Smooth muscle cell (in vitro differentiated cells): ENCODE measurements at regions not wholly inside any gene's neighbourhood (a gene's known extent, or its start where the extent isn't known, plus 50 kb on each side); places are given as distances from the start of the nearest gene placed in this dataset.
"Not testable (repeated sequence)": the region's sequence is repeated elsewhere in the genome, so short reads cannot be mapped to it uniquely, and the experiment has no call there.

Experiments
- DNase-seq: peaks from one replicate; lab custom pipeline; 2025; ENCODE audit not compliant: unreplicated experiment; lab: John Stamatoyannopoulos, UW
- H2AFZ ChIP-seq: fragments of 200-600 bp; sonication (generic); 2 replicates; pipeline ENCODE4 v1.6.0; 2016; ENCODE audit warnings: antibody characterized with exemption, low read depth, mild to moderate bottlenecking
- H3F3A ChIP-seq: fragments of 200-600 bp; sonication (generic); 2 replicates; pipeline ENCODE4 v1.6.0; 2017; ENCODE audit warnings: antibody characterized with exemption, low read depth
- H3K27ac ChIP-seq: fragments of 200-600 bp; sonication (generic); 2 replicates; pipeline ENCODE4 v1.5.1; 2016; ENCODE audit warnings: low read depth, mild to moderate bottlenecking
- H3K27me3 ChIP-seq: fragments of 200-600 bp; sonication (generic); 2 replicates; pipeline ENCODE4 v1.6.1; 2016; ENCODE audit warnings: low read depth, mild to moderate bottlenecking
- H3K36me3 ChIP-seq: fragments of 200-600 bp; sonication (generic); 2 replicates; pipeline ENCODE4 v1.5.1; 2016; ENCODE audit warnings: low read depth
- H3K4me1 ChIP-seq: fragments of 200-600 bp; sonication (generic); 2 replicates; pipeline ENCODE4 v1.5.1; 2016; ENCODE audit warnings: low read depth
- H3K4me2 ChIP-seq: fragments of 200-600 bp; sonication (generic); 2 replicates; pipeline ENCODE4 v1.6.0; 2016; ENCODE audit warnings: mild to moderate bottlenecking
- H3K4me3 ChIP-seq: fragments of 200-600 bp; sonication (generic); 2 replicates; pipeline ENCODE4 v1.5.1; 2016; ENCODE audit warnings: mild to moderate bottlenecking
- H3K79me2 ChIP-seq: fragments of 200-600 bp; sonication (generic); 2 replicates; pipeline ENCODE4 v1.6.0; 2016; ENCODE audit warnings: low read depth, mild to moderate bottlenecking
- H3K9ac ChIP-seq: fragments of 200-600 bp; sonication (generic); 2 replicates; pipeline ENCODE4 v1.6.0; 2016; ENCODE audit warnings: low read depth
- H3K9me3 ChIP-seq: fragments of 200-600 bp; sonication (generic); replicated peaks from 2 replicates; pipeline ENCODE4 v1.5.1; 2016; ENCODE audit warnings: low read depth
- H4K20me1 ChIP-seq: fragments of 200-600 bp; sonication (generic); 2 replicates; pipeline ENCODE4 v1.6.0; 2016; ENCODE audit warnings: low read depth
- WGBS: methylation state at CpG from one replicate; pipeline ENCODE4 v1.1.7; 2016; ENCODE audit warnings: low lambda C conversion rate; 5-methylcytosine and 5-hydroxymethylcytosine counted together
- TF ChIP-seq, protein P1 (sequence below): fragments of 200-600 bp; sonication (generic); IDR thresholded peaks from 2 replicates; pipeline ENCODE4 v1.5.1; 2017; ENCODE audit warnings: borderline replicate concordance, mild to moderate bottlenecking, antibody characterized with exemption; ENCODE audit not compliant: insufficient read depth, poor library complexity, severe bottlenecking

DNA sequence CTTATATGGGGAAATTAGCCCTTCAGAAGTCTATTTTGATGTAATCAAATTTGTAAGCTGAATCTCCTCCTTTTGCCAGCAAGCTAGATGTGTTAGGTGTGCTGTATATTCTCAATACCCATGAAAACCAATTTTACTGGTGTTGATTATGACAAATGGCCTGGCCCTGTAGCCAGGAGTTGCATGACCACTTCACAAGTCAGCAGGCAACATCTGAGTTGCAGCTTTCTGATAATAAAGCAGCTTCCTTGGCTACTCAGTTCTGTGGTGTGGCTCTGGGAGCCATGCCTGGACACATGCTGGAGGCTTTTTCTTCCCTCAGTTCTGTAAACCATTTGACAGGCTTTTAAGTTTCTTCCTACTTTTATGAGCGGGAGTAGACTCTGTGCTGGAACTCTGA is 154.1 kb upstream of the CXCL13 start:
- no peaks in the 10 kb centered on the region for H3K9me3 ChIP-seq
- DNase-seq: no peak
- no peaks in the 10 kb centered on the region for H4K20me1 ChIP-seq
- H3K4me2 ChIP-seq: no peak overlapping the region
- no peak overlapping the region for H2AFZ ChIP-seq
- H3K27ac ChIP-seq: no peak overlapping the region
- no peaks in the 10 kb centered on the region for H3K4me1 ChIP-seq
- TF ChIP-seq, protein P1, sequence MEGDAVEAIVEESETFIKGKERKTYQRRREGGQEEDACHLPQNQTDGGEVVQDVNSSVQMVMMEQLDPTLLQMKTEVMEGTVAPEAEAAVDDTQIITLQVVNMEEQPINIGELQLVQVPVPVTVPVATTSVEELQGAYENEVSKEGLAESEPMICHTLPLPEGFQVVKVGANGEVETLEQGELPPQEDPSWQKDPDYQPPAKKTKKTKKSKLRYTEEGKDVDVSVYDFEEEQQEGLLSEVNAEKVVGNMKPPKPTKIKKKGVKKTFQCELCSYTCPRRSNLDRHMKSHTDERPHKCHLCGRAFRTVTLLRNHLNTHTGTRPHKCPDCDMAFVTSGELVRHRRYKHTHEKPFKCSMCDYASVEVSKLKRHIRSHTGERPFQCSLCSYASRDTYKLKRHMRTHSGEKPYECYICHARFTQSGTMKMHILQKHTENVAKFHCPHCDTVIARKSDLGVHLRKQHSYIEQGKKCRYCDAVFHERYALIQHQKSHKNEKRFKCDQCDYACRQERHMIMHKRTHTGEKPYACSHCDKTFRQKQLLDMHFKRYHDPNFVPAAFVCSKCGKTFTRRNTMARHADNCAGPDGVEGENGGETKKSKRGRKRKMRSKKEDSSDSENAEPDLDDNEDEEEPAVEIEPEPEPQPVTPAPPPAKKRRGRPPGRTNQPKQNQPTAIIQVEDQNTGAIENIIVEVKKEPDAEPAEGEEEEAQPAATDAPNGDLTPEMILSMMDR: no peak
- 0% methylated on average over 1 of the region's 1 CpG for WGBS
- H3K4me3 ChIP-seq: no peak overlapping the region
- H3F3A ChIP-seq: no peaks in the 10 kb centered on the region
- H3K36me3 ChIP-seq: no peaks in the 10 kb centered on the region
- H3K79me2 ChIP-seq: no peaks in the 10 kb centered on the region
- peaks cover 15% of the 10 kb centered on the region for H3K27me3 ChIP-seq
- no peak overlapping the region for H3K9ac ChIP-seq

DNA sequence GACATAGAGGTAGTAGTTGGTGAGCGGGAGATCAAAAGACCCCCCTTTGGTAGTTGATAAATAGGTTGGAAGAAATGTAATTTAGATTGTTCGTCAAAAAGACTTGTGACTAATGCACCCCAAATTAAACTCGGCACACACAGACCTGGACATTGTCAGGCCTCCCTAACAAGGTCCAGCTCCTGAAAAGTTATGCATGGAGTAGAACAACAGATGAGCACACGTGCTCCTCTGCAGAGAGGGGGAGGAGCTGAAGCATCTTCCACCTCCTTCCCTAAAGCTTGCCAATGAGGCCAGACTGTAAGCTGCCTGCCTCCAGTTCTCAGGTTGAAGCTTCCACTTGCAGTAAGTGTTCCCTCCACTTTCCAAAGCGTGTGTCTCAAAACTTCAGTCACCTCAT is 153.5 kb upstream of the CXCL13 start:
- H3K4me1 ChIP-seq, H3K27me3 ChIP-seq, H3K4me3 ChIP-seq, H3K36me3 ChIP-seq, H4K20me1 ChIP-seq, H3K79me2 ChIP-seq, H2AFZ ChIP-seq, DNase-seq, H3K9ac ChIP-seq, H3F3A ChIP-seq, H3K27ac ChIP-seq, H3K9me3 ChIP-seq, H3K4me2 ChIP-seq: not testable (repeated sequence)
- WGBS: 67% methylated on average over 3 of the region's 5 CpGs

DNA sequence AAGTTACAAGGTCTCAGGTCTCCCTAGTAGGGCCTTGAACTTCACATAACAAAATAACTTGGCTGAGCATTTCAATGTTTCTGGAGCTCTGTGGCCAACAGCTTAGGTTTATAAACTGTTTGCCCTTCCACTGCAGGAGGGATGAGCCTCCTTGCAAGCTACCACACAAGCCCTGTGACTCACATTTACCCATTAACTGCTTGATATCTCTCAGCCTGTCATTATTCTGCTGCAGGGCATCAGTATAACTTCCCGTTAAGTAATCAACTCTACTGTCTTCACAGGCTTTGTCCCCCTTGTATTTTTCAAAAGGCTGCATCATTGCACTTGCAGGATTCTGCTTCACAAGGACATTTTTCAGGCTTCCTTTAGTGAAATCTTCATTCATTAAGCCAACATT is 151.7 kb upstream of the CXCL13 start:
- no peak overlapping the region for H3K4me3 ChIP-seq
- H3K27me3 ChIP-seq: no peaks in the 10 kb centered on the region
- no peak overlapping the region for H3K27ac ChIP-seq
- H3K9ac ChIP-seq: no peak overlapping the region
- H3K79me2 ChIP-seq: no peaks in the 10 kb centered on the region
- no peak overlapping the region for H3K4me2 ChIP-seq
- no peak for DNase-seq
- no peak overlapping the region for H2AFZ ChIP-seq
- H3K9me3 ChIP-seq: no peaks in the 10 kb centered on the region
- TF ChIP-seq, protein P1: no peak
- H4K20me1 ChIP-seq: no peaks in the 10 kb centered on the region
- WGBS: 17% methylated on average over 1 of the region's 1 CpG
- H3F3A ChIP-seq: no peaks in the 10 kb centered on the region
- no peaks in the 10 kb centered on the region for H3K4me1 ChIP-seq
- H3K36me3 ChIP-seq: no peaks in the 10 kb centered on the region

DNA sequence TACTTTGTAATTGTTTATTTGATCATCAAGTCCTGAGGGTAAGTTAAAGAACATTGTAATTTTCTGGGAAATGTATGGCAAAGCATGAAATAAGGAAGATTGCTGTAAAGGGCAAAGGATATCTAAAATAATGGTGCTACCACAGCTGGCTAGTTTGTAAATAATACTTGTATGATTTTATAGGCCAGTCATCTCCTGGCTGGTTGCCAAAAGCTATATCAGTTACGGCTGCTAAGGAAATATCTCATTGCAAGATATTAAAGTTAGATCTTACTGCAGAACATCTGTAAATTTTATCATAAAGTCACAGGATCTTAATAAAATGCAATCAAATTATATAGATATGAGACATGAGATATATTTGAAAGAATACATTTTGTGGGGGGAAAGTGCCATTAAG is 150.8 kb upstream of the CXCL13 start:
- TF ChIP-seq, protein P1: no peak
- Histone ChIP-seq H3K9me3 (no peaks in the 10 kb centered on the region), H3K27ac (no peak overlapping the region), H3K4me3 (no peak overlapping the region), H3K9ac (no peak overlapping the region), H3K36me3 (no peaks in the 10 kb centered on the region), H3K79me2 (no peaks in the 10 kb centered on the region), H3K27me3 (no peaks in the 10 kb centered on the region), H3K4me2 (no peak overlapping the region), H3K4me1 (no peaks in the 10 kb centered on the region), H3F3A (no peaks in the 10 kb centered on the region), H2AFZ (no peak overlapping the region), H4K20me1 (no peaks in the 10 kb centered on the region)
- 0% methylated on average over 1 of the region's 1 CpG for WGBS
- DNase-seq: no peak

DNA sequence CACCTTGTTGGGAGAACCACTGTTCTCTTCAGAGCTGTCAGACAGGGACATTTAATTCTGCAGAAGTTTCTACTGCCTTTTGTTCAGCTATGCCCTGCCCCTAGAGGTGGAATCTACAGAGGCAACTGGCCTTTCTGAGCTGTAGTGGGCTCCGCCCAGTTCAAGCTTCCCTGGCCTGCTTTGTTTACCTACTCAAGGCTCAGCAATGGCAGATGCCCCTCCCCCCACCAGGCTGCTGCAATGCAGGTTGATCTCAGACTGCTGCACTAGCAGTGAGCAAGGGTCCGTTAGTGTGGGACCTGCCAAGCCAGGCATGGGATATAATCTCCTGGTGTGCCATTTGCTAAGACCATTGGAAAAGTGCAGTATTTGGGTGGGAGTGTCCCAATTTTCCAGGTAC is 141.5 kb upstream of the CXCL13 start:
- H3K9me3 ChIP-seq, DNase-seq, H3K4me2 ChIP-seq, H3K4me1 ChIP-seq, H3K36me3 ChIP-seq, H4K20me1 ChIP-seq, H3F3A ChIP-seq, H3K9ac ChIP-seq, H3K4me3 ChIP-seq, H3K27me3 ChIP-seq, H3K27ac ChIP-seq, H3K79me2 ChIP-seq, H2AFZ ChIP-seq: not testable (repeated sequence)
- 90% methylated on average over 2 of the region's 2 CpGs for WGBS
